Activated naive CD4-positive, alpha-beta T cell treated with anti-CD3 and anti-CD28 coated beads, Interleukin-2, amount 50 U/mL, for 72 hours (primary cell): ENCODE measurements at regions not wholly inside any gene's neighbourhood (a gene's known extent, or its start where the extent isn't known, plus 50 kb on each side); places are given as distances from the start of the nearest gene placed in this dataset.
A peak's percentile ranks its signal among the peaks of the same experiment; 100 is the strongest.
"Not testable (repeated sequence)": the region's sequence is repeated elsewhere in the genome, so short reads cannot be mapped to it uniquely, and the experiment has no call there.

Experiments
- ATAC-seq, 2 donors: fragments of 150-1000 bp; cut with Tn5 transposase; 2 replicates each; pipeline ENCODE4 v1.10.0; 2021; ENCODE audit warnings: mild to moderate bottlenecking in 2 of 2, moderate library complexity in 2 of 2
- DNase-seq, 2 donors: peaks; one replicate each; pipeline ENCODE4 v3.0.0; 2021 to 2022; ENCODE audit warnings: low spot score in 2 of 2
- H3K27ac Mint-ChIP-seq, 2 donors: one replicate each; pipeline ENCODE4 v1.8.0; 2022; ENCODE audit warnings: mild to moderate bottlenecking in 2 of 2, mixed read lengths in 2 of 2
- H3K36me3 Mint-ChIP-seq, 2 donors: one replicate each; pipeline ENCODE4 v1.8.0; 2022; ENCODE audit warnings: mixed read lengths in 2 of 2
- H3K9me3 Mint-ChIP-seq, 2 donors: one replicate each; pipeline ENCODE4 v1.8.0; 2022; ENCODE audit warnings: mixed read lengths in 2 of 2

DNA sequence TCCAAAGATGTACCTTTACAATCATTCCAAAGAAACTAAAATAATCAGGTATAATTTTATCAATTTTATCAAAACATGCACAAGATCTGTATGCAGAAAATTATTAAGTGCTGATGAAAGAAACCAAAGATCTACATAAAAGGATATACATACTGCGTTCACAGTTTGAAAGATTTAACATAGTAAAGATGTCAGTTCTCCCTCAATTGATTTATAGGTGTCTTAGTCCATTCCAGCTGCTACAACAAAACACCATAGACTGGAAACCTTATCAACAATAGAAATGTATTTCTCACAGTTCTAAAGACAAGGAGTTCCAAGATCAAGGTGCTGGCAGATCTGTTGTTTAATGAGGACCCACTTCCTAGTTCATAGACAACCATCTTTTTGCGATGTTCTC is 189.0 kb upstream of the CCDC54 start:
- no peak overlapping the region for H3K27ac Mint-ChIP-seq
- no peak for ATAC-seq
- no peaks in the 10 kb centered on the region for H3K9me3 Mint-ChIP-seq
- no peak for DNase-seq
- no peaks in the 10 kb centered on the region for H3K36me3 Mint-ChIP-seq

GRCh38 chr3:107189158-107189791 is 188.0 kb upstream of the CCDC54 start:
- Mint-ChIP-seq H3K9me3 (no peaks in the 10 kb centered on the region), H3K36me3 (no peaks in the 10 kb centered on the region), H3K27ac (no peak overlapping the region)
- DNase-seq, result no peak
- no peak for ATAC-seq

GRCh38 chr3:107193116-107193515 is 184.1 kb upstream of the CCDC54 start:
- ATAC-seq, result no peak
- Mint-ChIP-seq H3K9me3 (no peaks in the 10 kb centered on the region), H3K36me3 (no peaks in the 10 kb centered on the region), H3K27ac (no peak overlapping the region)
- DNase-seq, result no peak

GRCh38 chr3:107198581-107199181 is 178.6 kb upstream of the CCDC54 start:
- H3K27ac Mint-ChIP-seq, result no peak overlapping the region
- DNase-seq, result no peak
- ATAC-seq, result no peak
- no peaks in the 10 kb centered on the region for H3K9me3 Mint-ChIP-seq
- no peaks in the 10 kb centered on the region for H3K36me3 Mint-ChIP-seq

DNA sequence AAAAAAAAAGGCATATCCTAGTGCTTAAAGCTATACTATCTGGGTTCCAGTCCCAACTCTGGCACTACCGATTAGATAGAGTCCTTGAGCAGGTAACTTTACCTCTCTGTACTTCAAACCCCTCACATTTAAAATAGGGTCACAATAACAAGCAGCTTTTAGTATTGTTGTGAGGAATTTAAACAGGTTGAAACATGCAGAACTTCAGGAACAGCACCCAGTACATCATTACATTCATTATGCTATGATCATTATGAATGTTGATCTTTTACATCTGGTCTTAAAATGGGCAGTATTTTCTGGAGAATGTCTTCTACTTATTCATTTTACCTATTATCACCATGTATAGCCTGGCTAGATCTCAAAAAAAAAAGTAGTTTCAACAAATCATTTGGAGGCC is 176.1 kb upstream of the CCDC54 start:
- H3K27ac Mint-ChIP-seq, result no peak overlapping the region
- ATAC-seq (no peak), DNase-seq (no peak)
- no peaks in the 10 kb centered on the region for H3K9me3 Mint-ChIP-seq
- H3K36me3 Mint-ChIP-seq, result no peaks in the 10 kb centered on the region

DNA sequence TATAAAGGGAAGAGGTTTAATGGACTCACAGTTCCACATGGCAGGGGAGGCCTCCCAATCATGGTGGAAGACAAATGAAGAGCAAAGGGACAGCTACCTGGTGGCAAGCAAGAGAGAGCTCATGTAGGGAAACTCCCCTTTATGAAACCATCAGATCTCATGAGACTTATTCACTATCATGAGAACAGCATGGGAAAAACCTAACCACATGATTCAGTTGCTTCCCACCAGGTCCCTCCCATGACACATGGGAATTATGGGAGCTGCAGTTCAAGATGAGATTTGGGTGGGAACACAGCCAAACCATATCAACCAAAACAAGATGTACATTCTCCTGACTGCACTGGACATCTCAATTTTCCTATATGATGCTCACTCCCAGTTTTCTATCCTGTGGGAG is 174.4 kb upstream of the CCDC54 start:
- not testable (repeated sequence) for H3K36me3 Mint-ChIP-seq, DNase-seq, H3K27ac Mint-ChIP-seq, ATAC-seq, H3K9me3 Mint-ChIP-seq

GRCh38 chr3:107204121-107204520 is 173.1 kb upstream of the CCDC54 start:
- ATAC-seq, result no peak
- DNase-seq, result no peak
- Mint-ChIP-seq H3K9me3 (no peaks in the 10 kb centered on the region), H3K36me3 (no peaks in the 10 kb centered on the region), H3K27ac (no peak overlapping the region)

GRCh38 chr3:107205358-107205757 is 171.9 kb upstream of the CCDC54 start:
- no peaks in the 10 kb centered on the region for H3K9me3 Mint-ChIP-seq
- no peaks in the 10 kb centered on the region for H3K36me3 Mint-ChIP-seq
- no peak for ATAC-seq
- no peak for DNase-seq
- no peak overlapping the region for H3K27ac Mint-ChIP-seq

DNA sequence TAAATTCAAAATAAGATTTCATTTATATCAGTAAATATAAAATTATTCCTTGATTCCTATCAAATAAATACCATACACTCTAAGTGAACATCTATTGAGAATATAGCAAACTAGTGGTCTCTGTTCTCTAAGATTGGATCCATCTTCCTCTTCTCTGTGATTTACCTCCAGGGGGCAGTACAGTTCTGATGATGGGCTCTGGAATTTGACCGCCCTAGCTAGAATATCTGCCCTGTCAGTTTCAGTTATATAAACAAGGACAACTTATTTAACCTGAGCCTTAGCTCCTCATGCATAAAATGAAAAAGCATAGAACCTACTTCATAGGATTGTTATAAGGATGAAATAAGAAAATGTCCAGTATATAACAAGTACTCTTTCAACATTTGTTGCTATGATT is 171.1 kb upstream of the CCDC54 start:
- H3K36me3 Mint-ChIP-seq, result no peaks in the 10 kb centered on the region
- H3K27ac Mint-ChIP-seq, result no peak overlapping the region
- DNase-seq (peak in 1 of 2 donors; percentile 19), ATAC-seq (peak in 1 of 2 donors; percentile 63)
- no peaks in the 10 kb centered on the region for H3K9me3 Mint-ChIP-seq

GRCh38 chr3:107206945-107207344 is 170.3 kb upstream of the CCDC54 start:
- H3K36me3 Mint-ChIP-seq, result no peaks in the 10 kb centered on the region
- ATAC-seq (no peak), DNase-seq (no peak)
- H3K9me3 Mint-ChIP-seq, result no peaks in the 10 kb centered on the region
- H3K27ac Mint-ChIP-seq, result no peak overlapping the region

DNA sequence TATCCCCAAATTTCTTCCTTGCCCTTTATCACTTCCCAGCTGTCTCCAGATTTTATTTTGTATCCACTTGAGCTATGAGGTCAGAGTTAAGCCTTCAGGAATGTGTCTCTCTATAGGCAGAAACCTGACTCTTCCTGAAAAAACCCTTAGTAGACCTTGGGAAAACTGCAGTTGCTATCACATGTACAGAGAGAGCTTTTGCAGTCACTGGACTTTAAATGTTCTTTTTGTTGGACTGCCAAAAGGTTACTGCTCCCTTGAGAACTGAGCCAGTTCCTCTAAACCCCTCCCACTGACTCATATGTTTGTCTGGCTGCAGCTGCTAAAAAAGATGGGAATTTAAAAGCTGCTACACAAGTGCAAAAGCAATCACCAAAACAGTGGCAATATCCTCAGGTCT is 169.1 kb upstream of the CCDC54 start:
- ATAC-seq (no peak), DNase-seq (no peak)
- H3K9me3 Mint-ChIP-seq, result no peaks in the 10 kb centered on the region
- H3K36me3 Mint-ChIP-seq, result no peaks in the 10 kb centered on the region
- no peak overlapping the region for H3K27ac Mint-ChIP-seq

- DNase-seq (no peak), ATAC-seq (no peak)
- no peaks in the 10 kb centered on the region for H3K9me3 Mint-ChIP-seq
- H3K27ac Mint-ChIP-seq, result no peak overlapping the region
- no peaks in the 10 kb centered on the region for H3K36me3 Mint-ChIP-seq
Measured at GRCh38 chr3:107208796-107209195, 168.4 kb upstream of the CCDC54 start.

- H3K36me3 Mint-ChIP-seq, result no peaks in the 10 kb centered on the region
- ATAC-seq (no peak), DNase-seq (no peak)
- H3K27ac Mint-ChIP-seq, result no peak overlapping the region
- H3K9me3 Mint-ChIP-seq, result no peaks in the 10 kb centered on the region
Measured at GRCh38 chr3:107209302-107209990, 167.8 kb upstream of the CCDC54 start.

DNA sequence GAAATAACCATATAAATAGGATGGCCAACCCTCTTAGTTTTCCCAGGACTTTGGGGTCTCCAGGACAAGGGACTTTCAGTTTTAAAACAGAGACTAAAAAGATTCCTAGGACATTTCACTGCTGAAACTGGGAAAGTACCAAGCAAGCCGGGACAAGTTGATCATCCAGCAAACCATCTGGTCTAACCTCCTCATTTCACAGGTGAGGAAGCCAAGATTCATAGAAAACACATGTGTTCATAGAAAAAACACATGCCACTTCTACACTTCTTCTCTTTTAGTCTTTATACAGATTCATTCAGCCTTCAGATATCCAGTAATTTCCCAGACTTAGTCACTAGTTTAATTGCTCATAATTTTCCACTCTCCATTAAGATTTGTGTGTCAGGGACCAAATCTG is 165.6 kb upstream of the CCDC54 start:
- no peak for ATAC-seq
- Mint-ChIP-seq H3K9me3 (no peaks in the 10 kb centered on the region), H3K27ac (no peak overlapping the region), H3K36me3 (no peaks in the 10 kb centered on the region)
- DNase-seq, result no peak

- peak in 1 of 2 donors; percentile 89 for ATAC-seq
- H3K9me3 Mint-ChIP-seq, result no peaks in the 10 kb centered on the region
Measured at GRCh38 chr3:107212618-107213017, 164.6 kb upstream of the CCDC54 start.

GRCh38 chr3:107213044-107213669 is 164.1 kb upstream of the CCDC54 start:
- DNase-seq (no peak), ATAC-seq (peak in 1 of 2 donors; percentile 62)
- Mint-ChIP-seq H3K36me3 (no peaks in the 10 kb centered on the region), H3K27ac (no peak overlapping the region), H3K9me3 (no peaks in the 10 kb centered on the region)

More at GRCh38 chr3:107212618-107213017, 164.6 kb upstream of the CCDC54 start:
- H3K27ac Mint-ChIP-seq, result no peak overlapping the region
- H3K36me3 Mint-ChIP-seq, result no peaks in the 10 kb centered on the region
- DNase-seq, result no peak

DNA sequence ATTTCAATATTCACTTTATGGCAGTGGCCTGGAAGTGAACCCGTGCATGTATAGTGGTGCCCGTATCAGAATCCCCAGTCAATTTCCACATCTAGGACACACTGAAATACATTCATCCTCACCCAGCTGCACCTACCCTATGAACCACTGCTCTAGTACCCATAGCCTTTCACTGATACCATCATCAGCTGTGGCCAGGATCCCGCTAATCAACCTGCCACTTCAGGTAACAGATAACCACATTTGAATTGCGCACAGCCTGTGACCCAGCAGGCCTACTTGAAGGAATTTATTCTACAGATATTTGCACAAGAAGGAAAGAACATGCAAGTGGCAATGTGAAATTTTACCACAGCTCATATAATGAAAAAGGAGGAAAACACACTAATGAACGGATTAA is 161.0 kb upstream of the CCDC54 start:
- ATAC-seq (no peak), DNase-seq (no peak)
- Mint-ChIP-seq H3K36me3 (no peaks in the 10 kb centered on the region), H3K9me3 (no peaks in the 10 kb centered on the region), H3K27ac (no peak overlapping the region)
